ENCODE measurements at regions not wholly inside any gene's neighbourhood (a gene's known extent, or its start where the extent isn't known, plus 50 kb on each side); places are given as distances from the start of the nearest gene placed in this dataset.

DNA sequence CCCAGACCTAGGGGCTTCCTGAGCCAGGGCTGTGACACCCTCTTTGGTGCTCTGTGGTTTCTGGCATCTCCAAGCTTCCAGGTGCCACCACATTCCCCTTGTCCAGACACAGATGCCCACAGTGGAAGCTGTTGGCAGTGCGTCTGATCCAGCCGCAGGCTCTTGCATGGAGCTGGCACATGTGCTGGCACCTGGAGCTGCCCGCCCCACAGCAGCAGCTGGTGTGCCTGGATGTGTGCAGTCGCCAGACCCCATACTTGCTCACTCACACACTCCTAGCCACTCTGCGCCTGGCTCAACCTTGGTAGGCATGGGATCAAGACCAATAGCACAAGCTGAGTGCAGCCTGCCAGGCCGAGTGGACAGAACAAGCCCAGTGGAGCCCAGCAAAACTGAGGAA is 106.5 kb downstream of the LYZL1 start:
- Histone ChIP-seq H3K36me3 (ENCODE audit: control insufficient read depth, insufficient read depth, low read length) (no peaks in the 10 kb centered on the region), H3K9me3 (ENCODE audit: control insufficient read depth, insufficient read depth, low read length) (no peaks in the 10 kb centered on the region), H3K27me3 (ENCODE audit: control insufficient read depth, insufficient read depth, low read length) (no peaks in the 10 kb centered on the region), H3K27ac (ENCODE audit: low read length) (no peak overlapping the region), H3K4me3 (ENCODE audit: low read length) (no peak overlapping the region), H3K4me1 (ENCODE audit: control insufficient read depth, insufficient read depth, low read length) (no peaks in the 10 kb centered on the region)
- Mint-ChIP-seq H3K27ac (no peak overlapping the region), H3K4me1 (no peaks in the 10 kb centered on the region), H3K27me3 (ENCODE audit: low read depth in 2 of 2) (peaks cover 14 to 28% of the 10 kb centered on the region in 2 donors), H3K36me3 (no peaks in the 10 kb centered on the region), H3K4me3 (no peak overlapping the region), H3K9me3 (no peaks in the 10 kb centered on the region)
- TF ChIP-seq, protein P1, sequence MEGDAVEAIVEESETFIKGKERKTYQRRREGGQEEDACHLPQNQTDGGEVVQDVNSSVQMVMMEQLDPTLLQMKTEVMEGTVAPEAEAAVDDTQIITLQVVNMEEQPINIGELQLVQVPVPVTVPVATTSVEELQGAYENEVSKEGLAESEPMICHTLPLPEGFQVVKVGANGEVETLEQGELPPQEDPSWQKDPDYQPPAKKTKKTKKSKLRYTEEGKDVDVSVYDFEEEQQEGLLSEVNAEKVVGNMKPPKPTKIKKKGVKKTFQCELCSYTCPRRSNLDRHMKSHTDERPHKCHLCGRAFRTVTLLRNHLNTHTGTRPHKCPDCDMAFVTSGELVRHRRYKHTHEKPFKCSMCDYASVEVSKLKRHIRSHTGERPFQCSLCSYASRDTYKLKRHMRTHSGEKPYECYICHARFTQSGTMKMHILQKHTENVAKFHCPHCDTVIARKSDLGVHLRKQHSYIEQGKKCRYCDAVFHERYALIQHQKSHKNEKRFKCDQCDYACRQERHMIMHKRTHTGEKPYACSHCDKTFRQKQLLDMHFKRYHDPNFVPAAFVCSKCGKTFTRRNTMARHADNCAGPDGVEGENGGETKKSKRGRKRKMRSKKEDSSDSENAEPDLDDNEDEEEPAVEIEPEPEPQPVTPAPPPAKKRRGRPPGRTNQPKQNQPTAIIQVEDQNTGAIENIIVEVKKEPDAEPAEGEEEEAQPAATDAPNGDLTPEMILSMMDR (IDR thresholded peaks at IDR 0.05) = no peak
- ATAC-seq = no peak
- DNase-seq = no peak
- intact Hi-C loops (cut with micrococcal nuclease) = no loop called here
- 87% methylated on average over 6 of the region's 6 CpGs for WGBS (ENCODE audit: insufficient coverage)

DNA sequence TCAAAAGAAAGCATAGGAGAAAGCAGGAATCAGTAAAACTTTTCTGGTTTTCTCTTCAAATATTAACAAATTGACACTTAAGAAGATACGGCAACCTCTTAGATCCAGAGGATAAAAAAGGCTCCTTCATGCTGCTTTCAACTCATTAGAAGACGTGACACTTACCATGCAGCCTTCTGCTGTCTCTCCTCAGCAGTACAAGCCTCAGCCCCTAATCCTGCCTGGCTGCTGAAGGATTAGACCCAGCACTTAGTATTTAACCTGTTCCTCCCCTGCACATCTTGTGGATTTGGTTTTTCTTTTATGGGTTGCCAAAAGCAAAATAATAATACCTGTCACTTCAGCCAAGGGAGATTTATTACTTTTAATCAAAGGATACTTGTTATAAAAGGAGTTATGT is 108.4 kb downstream of the LYZL1 start:
- Mint-ChIP-seq H3K4me3 (no peak overlapping the region), H3K36me3 (no peaks in the 10 kb centered on the region), H3K27ac (no peak overlapping the region), H3K9me3 (no peaks in the 10 kb centered on the region), H3K4me1 (no peaks in the 10 kb centered on the region), H3K27me3 (ENCODE audit: low read depth in 2 of 2) (peaks cover 18 to 42% of the 10 kb centered on the region in 2 donors)
- ATAC-seq (no peak), DNase-seq (no peak)
- no peak overlapping the region for H3K27ac ChIP-seq (ENCODE audit: low read length)
- no peaks in the 10 kb centered on the region for H3K9me3 ChIP-seq (ENCODE audit: control insufficient read depth, insufficient read depth, low read length)
- TF ChIP-seq, protein P1 (IDR thresholded peaks at IDR 0.05) = no peak
- H3K4me1 ChIP-seq (ENCODE audit: control insufficient read depth, insufficient read depth, low read length) = no peaks in the 10 kb centered on the region
- no peaks in the 10 kb centered on the region for H3K36me3 ChIP-seq (ENCODE audit: control insufficient read depth, insufficient read depth, low read length)
- H3K27me3 ChIP-seq (ENCODE audit: control insufficient read depth, insufficient read depth, low read length) = no peaks in the 10 kb centered on the region
- 86% methylated on average over 2 of the region's 2 CpGs for WGBS (ENCODE audit: insufficient coverage)
- intact Hi-C loops (cut with micrococcal nuclease) = no loop called here
- no peak overlapping the region for H3K4me3 ChIP-seq (ENCODE audit: low read length)

DNA sequence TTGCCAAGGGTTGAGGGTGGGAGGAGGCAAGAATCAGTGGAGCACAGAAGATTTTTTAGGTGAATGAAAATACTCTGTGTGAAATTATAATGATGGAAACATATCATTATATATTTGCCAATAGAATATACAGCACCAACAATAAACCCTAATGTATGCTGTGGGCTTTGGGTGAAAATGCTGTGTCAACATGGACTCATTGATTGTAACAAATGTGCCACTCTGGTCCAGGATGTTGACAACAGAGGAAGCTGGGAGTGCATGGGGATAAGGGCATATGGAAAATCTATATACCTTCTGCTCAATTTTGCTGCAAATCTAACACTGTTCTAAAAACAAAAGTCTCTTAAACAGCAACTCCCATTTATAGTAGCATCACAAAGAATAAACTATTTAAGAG is 114.3 kb downstream of the LYZL1 start:
- Histone ChIP-seq H3K4me3 (ENCODE audit: low read length) (no peak overlapping the region), H3K27me3 (ENCODE audit: control insufficient read depth, insufficient read depth, low read length) (no peaks in the 10 kb centered on the region), H3K36me3 (ENCODE audit: control insufficient read depth, insufficient read depth, low read length) (no peaks in the 10 kb centered on the region), H3K27ac (ENCODE audit: low read length) (no peak overlapping the region), H3K4me1 (ENCODE audit: control insufficient read depth, insufficient read depth, low read length) (no peaks in the 10 kb centered on the region), H3K9me3 (ENCODE audit: control insufficient read depth, insufficient read depth, low read length) (no peaks in the 10 kb centered on the region)
- H3K9me3 Mint-ChIP-seq = no peaks in the 10 kb centered on the region
- no peaks in the 10 kb centered on the region for H3K36me3 Mint-ChIP-seq
- TF ChIP-seq, protein P1 (IDR thresholded peaks at IDR 0.05) = no peak
- DNase-seq = no peak
- H3K27me3 Mint-ChIP-seq (ENCODE audit: low read depth in 2 of 2) = peaks cover 20 to 21% of the 10 kb centered on the region in 2 donors
- H3K4me3 Mint-ChIP-seq = no peak overlapping the region
- H3K4me1 Mint-ChIP-seq = no peaks in the 10 kb centered on the region
- intact Hi-C loops (cut with micrococcal nuclease) = no loop called here
- no peak for ATAC-seq
- H3K27ac Mint-ChIP-seq = no peak overlapping the region

DNA sequence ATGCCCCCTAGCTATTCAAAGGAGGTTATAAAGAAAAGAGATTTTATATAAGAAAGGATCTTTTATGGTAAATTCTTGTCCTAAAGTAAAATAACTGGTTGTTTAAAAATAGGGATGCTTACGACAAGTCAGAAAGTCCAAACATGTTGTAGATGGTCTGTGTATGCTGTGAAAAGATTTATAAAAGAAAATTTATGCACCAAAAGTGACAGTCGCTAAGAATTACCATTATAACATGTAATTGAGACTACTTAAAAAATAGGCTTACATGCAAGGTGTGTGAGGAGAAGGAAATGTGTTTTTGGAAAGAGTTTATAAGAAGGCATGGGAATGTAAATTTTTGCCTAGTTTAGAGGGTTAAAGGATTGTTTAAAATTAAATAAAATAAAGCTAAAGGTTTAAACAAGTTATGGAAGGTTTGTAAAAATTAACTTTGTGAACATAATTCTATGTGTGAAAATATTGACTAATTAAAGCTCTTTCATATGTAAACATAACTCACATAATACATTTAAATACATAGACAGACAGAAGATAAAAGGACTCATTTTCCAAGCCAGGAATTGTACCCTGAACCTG is 118.5 kb downstream of the LYZL1 start:
- H3K4me3 ChIP-seq (ENCODE audit: low read length) = no peak overlapping the region
- H3K27me3 ChIP-seq (ENCODE audit: control insufficient read depth, insufficient read depth, low read length) = no peaks in the 10 kb centered on the region
- no peak for DNase-seq
- Mint-ChIP-seq H3K4me3 (peak overlapping the region; percentile 59), H3K27ac (no peak overlapping the region), H3K36me3 (no peaks in the 10 kb centered on the region), H3K27me3 (ENCODE audit: low read depth in 2 of 2) (peaks cover 0 to 3% of the 10 kb centered on the region in 2 donors), H3K9me3 (no peaks in the 10 kb centered on the region), H3K4me1 (peaks cover 27% of the 10 kb centered on the region in 2 donors)
- no peaks in the 10 kb centered on the region for H3K36me3 ChIP-seq (ENCODE audit: control insufficient read depth, insufficient read depth, low read length)
- intact Hi-C loops (cut with micrococcal nuclease) = no loop called here
- no peak overlapping the region for H3K27ac ChIP-seq (ENCODE audit: low read length)
- peaks cover 15% of the 10 kb centered on the region for H3K4me1 ChIP-seq (ENCODE audit: control insufficient read depth, insufficient read depth, low read length)
- TF ChIP-seq, protein P1 (IDR thresholded peaks at IDR 0.05) = no peak
- ATAC-seq = no peak
- 100% methylated on average over 1 of the region's 2 CpGs for WGBS (ENCODE audit: insufficient coverage)
- H3K9me3 ChIP-seq (ENCODE audit: control insufficient read depth, insufficient read depth, low read length) = no peaks in the 10 kb centered on the region
